ENCODE measurements at regions not wholly inside any gene's neighbourhood (a gene's known extent, or its start where the extent isn't known, plus 50 kb on each side); places are given as distances from the start of the nearest gene placed in this dataset.

DNA sequence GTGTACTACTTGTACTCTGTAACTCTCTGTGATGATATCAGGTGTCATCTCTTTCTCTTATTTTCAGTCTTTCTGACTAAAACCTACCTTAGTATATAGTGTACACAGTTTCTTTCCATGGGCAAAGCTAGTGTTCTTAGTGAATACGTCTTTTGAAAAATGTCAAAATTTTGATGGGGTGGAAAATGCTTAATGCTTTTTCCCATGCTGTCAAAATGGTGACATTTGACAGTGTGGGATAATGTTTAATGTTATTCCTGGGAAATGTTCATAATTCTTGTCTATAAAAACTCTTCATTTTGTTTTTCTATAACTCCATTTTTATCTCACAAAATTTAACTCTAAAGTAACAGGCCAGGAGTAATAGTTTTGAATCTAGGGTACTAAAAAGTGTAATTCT is 742.7 kb upstream of the FOXG1 start:
- TF ChIP-seq, protein P1, sequence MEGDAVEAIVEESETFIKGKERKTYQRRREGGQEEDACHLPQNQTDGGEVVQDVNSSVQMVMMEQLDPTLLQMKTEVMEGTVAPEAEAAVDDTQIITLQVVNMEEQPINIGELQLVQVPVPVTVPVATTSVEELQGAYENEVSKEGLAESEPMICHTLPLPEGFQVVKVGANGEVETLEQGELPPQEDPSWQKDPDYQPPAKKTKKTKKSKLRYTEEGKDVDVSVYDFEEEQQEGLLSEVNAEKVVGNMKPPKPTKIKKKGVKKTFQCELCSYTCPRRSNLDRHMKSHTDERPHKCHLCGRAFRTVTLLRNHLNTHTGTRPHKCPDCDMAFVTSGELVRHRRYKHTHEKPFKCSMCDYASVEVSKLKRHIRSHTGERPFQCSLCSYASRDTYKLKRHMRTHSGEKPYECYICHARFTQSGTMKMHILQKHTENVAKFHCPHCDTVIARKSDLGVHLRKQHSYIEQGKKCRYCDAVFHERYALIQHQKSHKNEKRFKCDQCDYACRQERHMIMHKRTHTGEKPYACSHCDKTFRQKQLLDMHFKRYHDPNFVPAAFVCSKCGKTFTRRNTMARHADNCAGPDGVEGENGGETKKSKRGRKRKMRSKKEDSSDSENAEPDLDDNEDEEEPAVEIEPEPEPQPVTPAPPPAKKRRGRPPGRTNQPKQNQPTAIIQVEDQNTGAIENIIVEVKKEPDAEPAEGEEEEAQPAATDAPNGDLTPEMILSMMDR (IDR thresholded peaks at IDR 0.05; ENCODE audit: insufficient read depth, low read depth, low read length) = no peak
- no peak for TF ChIP-seq EZH2 (IDR thresholded peaks at IDR 0.05; ENCODE audit: insufficient read depth, low read length)
